ENCODE measurements at regions not wholly inside any gene's neighbourhood (a gene's known extent, or its start where the extent isn't known, plus 50 kb on each side); places are given as distances from the start of the nearest gene placed in this dataset.

GRCh38 chr11:103633819-103634590 lies 402.4 kb upstream of the DDI1 start:
- H3K27ac Mint-ChIP-seq = no peak overlapping the region
- intact Hi-C loops (cut with micrococcal nuclease) = no loop called here

GRCh38 chr11:103636232-103636631 lies 400.2 kb upstream of the DDI1 start:
- H3K27ac Mint-ChIP-seq = no peak overlapping the region
- no peaks in the 10 kb centered on the region for H3K9me3 Mint-ChIP-seq
- no peak overlapping the region for H3K4me3 Mint-ChIP-seq
- no peak for DNase-seq
- H3K4me1 Mint-ChIP-seq (ENCODE audit: low read depth) = no peaks in the 10 kb centered on the region
- intact Hi-C loops (cut with micrococcal nuclease) = no loop called here
- CTCF ChIA-PET = no interaction called here
- H3K27me3 Mint-ChIP-seq = peaks cover 4% of the 10 kb centered on the region
- POLR2A ChIA-PET = no interaction called here
- H3K36me3 Mint-ChIP-seq = no peaks in the 10 kb centered on the region

More at GRCh38 chr11:103633819-103634590, 402.4 kb upstream of the DDI1 start:
- CTCF ChIA-PET = no interaction called here
- POLR2A ChIA-PET = no interaction called here
- DNase-seq = no peak
- Mint-ChIP-seq H3K9me3 (no peaks in the 10 kb centered on the region), H3K36me3 (no peaks in the 10 kb centered on the region), H3K4me3 (no peak overlapping the region), H3K4me1 (ENCODE audit: low read depth) (no peaks in the 10 kb centered on the region), H3K27me3 (peaks cover 4% of the 10 kb centered on the region)

GRCh38 chr11:103637295-103637694 lies 399.1 kb upstream of the DDI1 start:
- intact Hi-C loops (cut with micrococcal nuclease) = no loop called here
- ChIA-PET CTCF (no interaction called here), POLR2A (no interaction called here)
- Mint-ChIP-seq H3K9me3 (no peaks in the 10 kb centered on the region), H3K36me3 (no peaks in the 10 kb centered on the region), H3K4me1 (ENCODE audit: low read depth) (no peaks in the 10 kb centered on the region), H3K27me3 (peaks cover 4% of the 10 kb centered on the region), H3K27ac (no peak overlapping the region), H3K4me3 (no peak overlapping the region)
- DNase-seq = no peak

GRCh38 chr11:103637831-103638230 lies 398.6 kb upstream of the DDI1 start:
- H3K36me3 Mint-ChIP-seq = no peaks in the 10 kb centered on the region
- intact Hi-C loops (cut with micrococcal nuclease) = no loop called here
- no peak overlapping the region for H3K4me3 Mint-ChIP-seq
- no peaks in the 10 kb centered on the region for H3K9me3 Mint-ChIP-seq
- no peak for DNase-seq
- no peak overlapping the region for H3K27ac Mint-ChIP-seq
- peaks cover 4% of the 10 kb centered on the region for H3K27me3 Mint-ChIP-seq
- CTCF ChIA-PET = no interaction called here
- H3K4me1 Mint-ChIP-seq (ENCODE audit: low read depth) = no peaks in the 10 kb centered on the region
- POLR2A ChIA-PET = no interaction called here

GRCh38 chr11:103644676-103645075 lies 391.8 kb upstream of the DDI1 start:
- POLR2A ChIA-PET = no interaction called here
- Mint-ChIP-seq H3K9me3 (no peaks in the 10 kb centered on the region), H3K4me3 (no peak overlapping the region), H3K27me3 (no peaks in the 10 kb centered on the region), H3K36me3 (no peaks in the 10 kb centered on the region), H3K27ac (no peak overlapping the region), H3K4me1 (ENCODE audit: low read depth) (no peaks in the 10 kb centered on the region)
- no peak for DNase-seq
- CTCF ChIA-PET = no interaction called here
- intact Hi-C loops (cut with micrococcal nuclease) = no loop called here

- ChIA-PET CTCF (no interaction called here), POLR2A (no interaction called here)
- Mint-ChIP-seq H3K4me3 (no peak overlapping the region), H3K4me1 (ENCODE audit: low read depth) (no peaks in the 10 kb centered on the region), H3K36me3 (no peaks in the 10 kb centered on the region), H3K9me3 (peaks cover 9% of the 10 kb centered on the region), H3K27ac (no peak overlapping the region), H3K27me3 (no peaks in the 10 kb centered on the region)
- intact Hi-C loops (cut with micrococcal nuclease) = no loop called here
- no peak for DNase-seq
These were observed 388.4 kb upstream of the DDI1 start for GRCh38 chr11:103648054-103648453.

GRCh38 chr11:103648670-103649400 lies 387.6 kb upstream of the DDI1 start:
- no peaks in the 10 kb centered on the region for H3K4me1 Mint-ChIP-seq (ENCODE audit: low read depth)
- no peaks in the 10 kb centered on the region for H3K36me3 Mint-ChIP-seq
- no peak for DNase-seq
- no peak overlapping the region for H3K4me3 Mint-ChIP-seq
- ChIA-PET CTCF (no interaction called here), POLR2A (no interaction called here)
- no peak overlapping the region for H3K27ac Mint-ChIP-seq
- peaks cover 9% of the 10 kb centered on the region for H3K9me3 Mint-ChIP-seq
- intact Hi-C loops (cut with micrococcal nuclease) = no loop called here
- H3K27me3 Mint-ChIP-seq = no peaks in the 10 kb centered on the region

GRCh38 chr11:103649401-103649895 lies 387.0 kb upstream of the DDI1 start:
- peaks cover 9% of the 10 kb centered on the region for H3K9me3 Mint-ChIP-seq
- no peaks in the 10 kb centered on the region for H3K4me1 Mint-ChIP-seq (ENCODE audit: low read depth)
- no peaks in the 10 kb centered on the region for H3K27me3 Mint-ChIP-seq
- no peak for DNase-seq
- no peak overlapping the region for H3K4me3 Mint-ChIP-seq
- CTCF ChIA-PET = interaction anchor here (1.0 kb wide), 1 partner anchor 734 kb away, joined by 3 read pairs; no protein-coding TSS in a partner anchor
- POLR2A ChIA-PET = no interaction called here
- intact Hi-C loops (cut with micrococcal nuclease) = no loop called here
- no peak overlapping the region for H3K27ac Mint-ChIP-seq
- no peaks in the 10 kb centered on the region for H3K36me3 Mint-ChIP-seq

GRCh38 chr11:103650330-103650729 lies 386.1 kb upstream of the DDI1 start:
- intact Hi-C loops (cut with micrococcal nuclease) = no loop called here
- peaks cover 9% of the 10 kb centered on the region for H3K9me3 Mint-ChIP-seq
- no peaks in the 10 kb centered on the region for H3K27me3 Mint-ChIP-seq
- DNase-seq = no peak
- no peak overlapping the region for H3K4me3 Mint-ChIP-seq
- no peaks in the 10 kb centered on the region for H3K36me3 Mint-ChIP-seq
- ChIA-PET CTCF (interaction anchor here (1.0 kb wide), 1 partner anchor 735 kb away, joined by 3 read pairs; no protein-coding TSS in a partner anchor), POLR2A (no interaction called here)
- H3K27ac Mint-ChIP-seq = no peak overlapping the region
- no peaks in the 10 kb centered on the region for H3K4me1 Mint-ChIP-seq (ENCODE audit: low read depth)

GRCh38 chr11:103651341-103651998 lies 385.0 kb upstream of the DDI1 start:
- Mint-ChIP-seq H3K4me1 (ENCODE audit: low read depth) (no peaks in the 10 kb centered on the region), H3K27me3 (no peaks in the 10 kb centered on the region), H3K27ac (no peak overlapping the region), H3K4me3 (no peak overlapping the region), H3K9me3 (peaks cover 9% of the 10 kb centered on the region), H3K36me3 (no peaks in the 10 kb centered on the region)
- ChIA-PET CTCF (interaction anchor here (0.6 kb wide), 1 partner anchor 60 kb away, joined by 3 read pairs; no protein-coding TSS in a partner anchor), POLR2A (no interaction called here)
- no peak for DNase-seq
- intact Hi-C loops (cut with micrococcal nuclease) = no loop called here

GRCh38 chr11:103652013-103652412 lies 384.4 kb upstream of the DDI1 start:
- Mint-ChIP-seq H3K27ac (no peak overlapping the region), H3K27me3 (no peaks in the 10 kb centered on the region), H3K4me3 (no peak overlapping the region), H3K4me1 (ENCODE audit: low read depth) (no peaks in the 10 kb centered on the region), H3K9me3 (peaks cover 9% of the 10 kb centered on the region), H3K36me3 (no peaks in the 10 kb centered on the region)
- intact Hi-C loops (cut with micrococcal nuclease) = no loop called here
- DNase-seq = no peak
- ChIA-PET POLR2A (no interaction called here), CTCF (interaction anchor here (1.4 kb wide), 1 partner anchor 30 kb away, joined by 3 read pairs; no protein-coding TSS in a partner anchor)

- no peak overlapping the region for H3K27ac Mint-ChIP-seq
- H3K4me1 Mint-ChIP-seq (ENCODE audit: low read depth) = no peaks in the 10 kb centered on the region
- H3K27me3 Mint-ChIP-seq = no peaks in the 10 kb centered on the region
- peaks cover 7% of the 10 kb centered on the region for H3K9me3 Mint-ChIP-seq
- POLR2A ChIA-PET = no interaction called here
- CTCF ChIA-PET = no interaction called here
- intact Hi-C loops (cut with micrococcal nuclease) = no loop called here
- DNase-seq = no peak
- no peaks in the 10 kb centered on the region for H3K36me3 Mint-ChIP-seq
- no peak overlapping the region for H3K4me3 Mint-ChIP-seq
These were observed 380.1 kb upstream of the DDI1 start for GRCh38 chr11:103656382-103656781.
